Astrocyte of the cerebellum (primary cell): ENCODE measurements at regions not wholly inside any gene's neighbourhood (a gene's known extent, or its start where the extent isn't known, plus 50 kb on each side); places are given as distances from the start of the nearest gene placed in this dataset.
A peak's percentile ranks its signal among the peaks of the same experiment; 100 is the strongest.
"Not testable (repeated sequence)": the region's sequence is repeated elsewhere in the genome, so short reads cannot be mapped to it uniquely, and the experiment has no call there.

Experiments used
- DNase-seq: peaks from one replicate; pipeline ENCODE4 v3.0.0-alpha.2; 2011; ENCODE audit warnings: low read depth
- H3K4me3 ChIP-seq: 2 replicates; pipeline ENCODE4 v1.5.1; 2011; ENCODE audit warnings: mild to moderate bottlenecking, low read depth, low read length, moderate library complexity
- in situ Hi-C: cut with HindIII; loops from 2 replicates; pipeline ENCODE4 v1.10.0; 2017; ENCODE audit warnings: low sequenced_read_pairs
- TF ChIP-seq, protein P1 (sequence below): IDR thresholded peaks from 2 replicates; pipeline ENCODE4 v1.5.1; 2012; ENCODE audit warnings: low read length, low read depth, moderate library complexity, mild to moderate bottlenecking; ENCODE audit errors: missing control alignments

GRCh38 chr3:195999176-195999575, 82.7 kb downstream of the TFRC start:
- DNase-seq, H3K4me3 ChIP-seq, in situ Hi-C loops: not testable (repeated sequence)

DNA sequence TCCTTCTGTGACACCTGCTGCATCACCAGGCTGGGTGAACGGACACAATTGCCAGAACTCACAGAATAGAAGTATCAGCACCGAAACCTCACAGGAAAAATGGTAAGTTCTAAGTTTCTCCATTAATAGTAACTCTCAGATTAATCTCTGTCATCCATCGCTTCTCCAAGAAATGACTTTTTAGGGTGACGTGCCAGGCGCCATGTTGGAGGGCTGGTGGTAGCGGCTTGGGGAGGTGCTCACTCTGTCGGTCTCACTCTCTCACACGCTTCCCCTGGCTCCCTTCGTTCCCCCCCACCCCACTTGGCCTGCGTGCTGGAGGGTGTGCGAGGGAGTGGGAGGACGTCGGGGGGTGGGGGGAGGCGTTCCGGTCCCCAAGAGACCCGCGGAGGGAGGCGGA, 85.6 kb downstream of the TFRC start:
- H3K4me3 ChIP-seq, in situ Hi-C loops, DNase-seq: not testable (repeated sequence)

GRCh38 chr3:195994343-195994742, 86.0 kb upstream of the TNK2 start:
- H3K4me3 ChIP-seq, DNase-seq, in situ Hi-C loops: not testable (repeated sequence)
- TF ChIP-seq, protein P1, sequence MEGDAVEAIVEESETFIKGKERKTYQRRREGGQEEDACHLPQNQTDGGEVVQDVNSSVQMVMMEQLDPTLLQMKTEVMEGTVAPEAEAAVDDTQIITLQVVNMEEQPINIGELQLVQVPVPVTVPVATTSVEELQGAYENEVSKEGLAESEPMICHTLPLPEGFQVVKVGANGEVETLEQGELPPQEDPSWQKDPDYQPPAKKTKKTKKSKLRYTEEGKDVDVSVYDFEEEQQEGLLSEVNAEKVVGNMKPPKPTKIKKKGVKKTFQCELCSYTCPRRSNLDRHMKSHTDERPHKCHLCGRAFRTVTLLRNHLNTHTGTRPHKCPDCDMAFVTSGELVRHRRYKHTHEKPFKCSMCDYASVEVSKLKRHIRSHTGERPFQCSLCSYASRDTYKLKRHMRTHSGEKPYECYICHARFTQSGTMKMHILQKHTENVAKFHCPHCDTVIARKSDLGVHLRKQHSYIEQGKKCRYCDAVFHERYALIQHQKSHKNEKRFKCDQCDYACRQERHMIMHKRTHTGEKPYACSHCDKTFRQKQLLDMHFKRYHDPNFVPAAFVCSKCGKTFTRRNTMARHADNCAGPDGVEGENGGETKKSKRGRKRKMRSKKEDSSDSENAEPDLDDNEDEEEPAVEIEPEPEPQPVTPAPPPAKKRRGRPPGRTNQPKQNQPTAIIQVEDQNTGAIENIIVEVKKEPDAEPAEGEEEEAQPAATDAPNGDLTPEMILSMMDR, result peak; percentile 22

- in situ Hi-C loops, DNase-seq, H3K4me3 ChIP-seq: not testable (repeated sequence)
These were observed 85.3 kb upstream of the TNK2 start for GRCh38 chr3:195993671-195994070.

DNA sequence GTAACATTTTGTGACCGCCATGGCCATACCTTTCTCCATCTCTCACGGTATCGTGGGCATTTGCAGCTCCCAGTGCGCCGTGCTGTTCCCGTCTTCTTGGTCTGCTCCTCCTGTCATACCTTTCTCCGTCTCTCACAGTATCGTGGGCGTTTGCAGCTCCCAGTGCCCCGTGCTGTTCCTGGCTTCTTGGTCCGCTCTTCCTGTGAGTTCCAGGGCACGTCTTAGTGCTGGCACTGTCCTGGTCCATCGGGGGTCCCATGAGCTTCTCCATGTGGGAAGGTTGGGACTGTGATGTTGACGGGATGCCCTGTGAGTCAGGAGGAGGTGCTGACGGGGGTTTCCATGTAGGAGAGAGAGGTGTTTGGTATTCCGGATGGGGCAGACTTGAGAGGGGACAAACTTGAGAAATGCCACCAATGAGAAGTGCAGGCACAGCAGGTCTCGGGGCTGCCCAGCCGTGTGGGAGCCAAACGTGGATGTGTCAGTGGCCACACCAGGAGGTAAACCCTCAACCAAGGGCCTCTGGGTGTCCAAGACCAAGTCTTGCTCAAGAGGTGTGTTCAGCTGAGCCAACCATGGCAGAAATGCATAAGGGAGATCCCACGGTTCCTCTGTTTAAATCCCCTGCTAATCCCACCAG, 84.7 kb upstream of the TNK2 start:
- DNase-seq, H3K4me3 ChIP-seq, in situ Hi-C loops: not testable (repeated sequence)

DNA sequence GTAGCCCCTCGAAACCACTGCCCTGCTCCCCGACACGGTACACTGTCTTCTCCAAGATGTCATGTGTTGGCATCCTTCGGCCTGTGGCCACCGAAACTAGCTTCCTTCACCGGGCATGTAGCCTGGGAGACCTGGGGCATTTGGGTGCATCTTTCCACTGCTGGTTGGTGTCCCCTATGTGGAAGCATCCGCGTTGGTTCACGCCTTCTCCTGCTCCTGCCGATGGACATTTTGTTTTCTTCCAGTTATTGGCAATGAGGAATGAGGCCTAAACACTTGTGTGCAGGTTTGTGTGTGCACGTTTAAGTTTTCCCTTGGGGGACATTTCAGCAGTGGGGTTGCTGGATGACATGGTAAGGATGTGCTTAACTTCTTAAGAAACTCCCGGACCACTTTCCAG, 83.6 kb upstream of the TNK2 start:
- H3K4me3 ChIP-seq, in situ Hi-C loops, DNase-seq: not testable (repeated sequence)

GRCh38 chr3:195991243-195991642, 82.9 kb upstream of the TNK2 start:
- DNase-seq, in situ Hi-C loops, H3K4me3 ChIP-seq: not testable (repeated sequence)

GRCh38 chr3:195990841-195991174, 82.5 kb upstream of the TNK2 start:
- DNase-seq, in situ Hi-C loops: not testable (repeated sequence)
- H3K4me3 ChIP-seq, result peak overlapping the region; percentile 61

GRCh38 chr3:195989921-195990840, 81.8 kb upstream of the TNK2 start:
- H3K4me3 ChIP-seq, result peak overlapping the region; percentile 61
- DNase-seq, result peak; percentile 39
- in situ Hi-C loops, result not testable (repeated sequence)

DNA sequence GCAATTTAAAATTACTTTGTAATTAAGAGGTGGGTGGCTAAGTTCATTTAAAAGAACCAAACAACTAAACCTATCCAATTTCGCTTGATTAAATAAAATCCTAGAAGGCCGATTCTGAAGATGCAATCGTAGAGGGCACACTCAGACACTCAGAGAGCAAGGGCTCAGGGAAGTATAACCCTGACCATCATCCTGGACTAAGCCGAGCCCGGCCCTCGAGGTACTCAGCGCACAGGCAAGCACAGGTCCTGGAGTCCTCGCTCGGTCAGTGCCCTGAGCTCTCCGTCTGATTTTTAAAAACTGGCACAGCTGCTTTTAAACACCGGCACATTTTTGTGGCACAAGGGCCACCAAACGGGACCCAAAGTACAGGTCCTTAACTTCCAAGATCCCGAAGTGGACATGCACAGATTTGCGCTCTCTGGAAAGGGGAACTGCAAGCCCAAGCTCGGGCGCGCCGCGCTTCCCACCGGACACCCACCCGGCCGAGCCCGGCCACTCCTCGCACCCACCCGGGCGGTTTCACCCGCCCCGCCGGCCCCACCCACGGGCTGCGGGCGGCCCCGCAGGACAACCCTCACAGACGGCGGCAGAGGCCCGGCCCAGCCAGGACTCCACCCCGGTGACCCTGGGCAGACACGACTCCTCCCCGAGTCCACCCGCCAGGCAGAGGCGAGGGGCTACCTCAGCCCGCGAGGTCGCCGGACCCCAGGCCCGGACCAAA, 81.0 kb upstream of the TNK2 start:
- peak overlapping the region; percentile 61 for H3K4me3 ChIP-seq
- in situ Hi-C loops, DNase-seq: not testable (repeated sequence)

GRCh38 chr3:195988764-195989163, 80.4 kb upstream of the TNK2 start:
- peak overlapping the region; percentile 13 for H3K4me3 ChIP-seq
- DNase-seq, in situ Hi-C loops: not testable (repeated sequence)

- H3K4me3 ChIP-seq, DNase-seq, in situ Hi-C loops: not testable (repeated sequence)
These were observed 78.7 kb upstream of the TNK2 start for GRCh38 chr3:195987001-195987400.

DNA sequence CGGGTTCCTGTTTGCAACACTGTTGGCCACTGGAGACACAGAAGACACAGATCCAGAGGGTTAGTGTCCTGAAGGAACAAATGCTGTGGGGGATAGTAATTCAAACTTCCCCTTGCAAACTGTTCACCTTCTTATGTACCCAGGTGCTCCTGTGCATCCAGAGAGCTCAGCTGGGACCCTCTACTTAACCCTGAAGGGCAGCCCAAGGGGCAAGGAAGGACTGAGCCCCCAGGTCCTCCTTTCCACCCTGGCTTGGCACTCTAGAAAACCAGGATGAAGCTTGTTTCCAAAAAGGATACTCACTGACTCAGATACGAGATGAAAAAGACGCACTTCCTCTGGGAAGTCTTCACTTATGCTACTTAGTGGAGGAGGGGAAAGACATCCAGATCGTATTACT, 78.2 kb upstream of the TNK2 start:
- H3K4me3 ChIP-seq, DNase-seq, in situ Hi-C loops: not testable (repeated sequence)

- in situ Hi-C loops, DNase-seq, H3K4me3 ChIP-seq: not testable (repeated sequence)
These were observed 77.1 kb upstream of the TNK2 start for GRCh38 chr3:195985348-195985920.

GRCh38 chr3:195984392-195985030, 76.2 kb upstream of the TNK2 start:
- H3K4me3 ChIP-seq, DNase-seq, in situ Hi-C loops: not testable (repeated sequence)

GRCh38 chr3:195983880-195984279, 75.5 kb upstream of the TNK2 start:
- in situ Hi-C loops, H3K4me3 ChIP-seq, DNase-seq: not testable (repeated sequence)
